SK-N-SH (cell line): ENCODE measurements at regions not wholly inside any gene's neighbourhood (a gene's known extent, or its start where the extent isn't known, plus 50 kb on each side); places are given as distances from the start of the nearest gene placed in this dataset.

Experiments
- CTCF ChIA-PET: fragments of 300-600, 350-600 bp; formaldehyde crosslinking; extraction: SDS; loops from one replicate; lab custom pipeline; 2021; lab: Yijun Ruan, JAX
- POLR2A ChIA-PET: fragments of 350-600 bp; sonication (Branson Sonifier 250); formaldehyde crosslinking; extraction: SDS; loops from one replicate; lab custom pipeline; 2020; ENCODE audit warnings: antibody characterized with exemption, inconsistent platforms; lab: Yijun Ruan, JAX
- DNase-seq: peaks from one replicate; pipeline ENCODE4 v3.0.0; 2012
- H2AFZ ChIP-seq: fragments of 200-600 bp; sonication (generic); 2 replicates; pipeline ENCODE4 v1.8.1; 2016; ENCODE audit warnings: antibody characterized with exemption, mild to moderate bottlenecking, low read depth
- H3F3A ChIP-seq: fragments of 200-600 bp; sonication (generic); replicated peaks from 2 replicates; pipeline ENCODE3; 2016; ENCODE audit warnings: antibody characterized with exemption, mild to moderate bottlenecking; ENCODE audit not compliant: insufficient read depth
- H3K27ac ChIP-seq, 2 experiments: fragments of 200-500 bp in 1 of 2; fragments of 200-600 bp in 1 of 2; sonication (Bioruptor generic) in 1 of 2; sonication (generic), shearing (Covaris generic) in 1 of 2; 2 replicates each; pipeline versions ENCODE4 v1.5.1 to v1.6.1; 2014 to 2016; ENCODE audit warnings: low read depth in 2 of 2, inconsistent platforms in 1 of 2, low read length in 1 of 2, mild to moderate bottlenecking in 1 of 2, mixed read lengths in 1 of 2
- H3K27me3 ChIP-seq: fragments of 200-600 bp; sonication (generic), shearing (Covaris generic); 2 replicates; pipeline ENCODE4 v1.6.1; 2016; ENCODE audit warnings: mixed run types; ENCODE audit not compliant: insufficient read depth
- H3K36me3 ChIP-seq, 2 experiments: fragments of 200-500 bp in 1 of 2; fragments of 200-600 bp in 1 of 2; sonication (Bioruptor generic) in 1 of 2; sonication (generic) in 1 of 2; replicated peaks in 1 of 2; 2 replicates each; pipeline versions ENCODE3 to v1.5.1; 2014 to 2016; ENCODE audit warnings: low read length in 1 of 2, mild to moderate bottlenecking in 1 of 2; ENCODE audit not compliant: insufficient read depth in 2 of 2, control insufficient read depth in 1 of 2
- H3K4me1 ChIP-seq, 2 experiments: fragments of 200-500 bp in 1 of 2; fragments of 200-600 bp in 1 of 2; sonication (Bioruptor generic) in 1 of 2; sonication (generic), shearing (Covaris generic) in 1 of 2; 2 replicates each; pipeline versions ENCODE4 v1.5.1 to v1.6.1; 2014 to 2016; ENCODE audit warnings: low read depth in 1 of 2, low read length in 1 of 2, mixed run types in 1 of 2; ENCODE audit not compliant: insufficient read depth in 2 of 2, control insufficient read depth in 1 of 2
- H3K4me2 ChIP-seq: fragments of 200-600 bp; sonication (generic), shearing (Covaris generic); 2 replicates; pipeline ENCODE4 v1.6.1; 2017; ENCODE audit warnings: mixed run types
- H3K4me3 ChIP-seq, 2 experiments: fragments of 200-500 bp in 1 of 2; fragments of 200-600 bp in 1 of 2; sonication (Bioruptor generic) in 1 of 2; sonication (generic), shearing (Covaris generic) in 1 of 2; 2 replicates each; pipeline versions ENCODE4 v1.5.1 to v1.8.1; 2014 to 2016; ENCODE audit warnings: low read depth in 2 of 2, inconsistent platforms in 1 of 2, low read length in 1 of 2, mild to moderate bottlenecking in 1 of 2, mixed read lengths in 1 of 2, moderate library complexity in 1 of 2
- H3K79me2 ChIP-seq: fragments of 200-600 bp; sonication (generic); 2 replicates; pipeline ENCODE4 v1.8.1; 2017; ENCODE audit warnings: mild to moderate bottlenecking; ENCODE audit not compliant: insufficient read depth
- H3K9ac ChIP-seq: fragments of 200-600 bp; sonication (generic); 2 replicates; pipeline ENCODE4 v1.6.1; 2017; ENCODE audit warnings: mixed run types
- H3K9me2 ChIP-seq: fragments of 200-600 bp; sonication (generic); 2 replicates; pipeline ENCODE4 v1.6.1; 2017; ENCODE audit warnings: mixed run types
- H3K9me3 ChIP-seq: fragments of 200-600 bp; sonication (generic); 2 replicates; pipeline ENCODE4 v1.6.1; 2017; ENCODE audit warnings: mixed run types, mild to moderate bottlenecking, moderate library complexity
- H4K20me1 ChIP-seq: fragments of 200-600 bp; sonication (generic); 2 replicates; pipeline ENCODE4 v1.6.1; 2017; ENCODE audit warnings: mild to moderate bottlenecking, mixed run types; ENCODE audit not compliant: insufficient read depth
- CTCF ChIP-seq: fragments of 200-600 bp; sonication (generic); IDR thresholded peaks from 2 replicates; pipeline ENCODE4 v1.6.1; 2017; ENCODE audit warnings: antibody characterized with exemption, mild to moderate bottlenecking, moderate library complexity
- EP300 ChIP-seq, 2 experiments: IDR thresholded peaks; 2 replicates each; pipeline versions ENCODE4 v1.4.0 to v1.6.1; 2012; ENCODE audit warnings: borderline replicate concordance in 1 of 2, low read depth in 1 of 2, low read length in 1 of 2
- JUND ChIP-seq: IDR thresholded peaks from 2 replicates; pipeline ENCODE4 v1.4.0; 2012
- MAX ChIP-seq: IDR thresholded peaks from 2 replicates; pipeline ENCODE4 v1.4.0; 2012; ENCODE audit warnings: low read depth
- PBX3 ChIP-seq: IDR thresholded peaks from 2 replicates; pipeline ENCODE4; 2012
- POLR2AphosphoS5 ChIP-seq: IDR thresholded peaks from 2 replicates; pipeline ENCODE4 v1.6.1; 2012; ENCODE audit warnings: low read depth, low read length
- RAD21 ChIP-seq: IDR thresholded peaks from 2 replicates; pipeline ENCODE4 v1.6.1; 2012; ENCODE audit warnings: mild to moderate bottlenecking, low read length
- RCOR1 ChIP-seq: fragments of 150-350 bp; IDR thresholded peaks from 2 replicates; pipeline ENCODE4 v1.6.1; 2017; ENCODE audit warnings: antibody characterized with exemption, low read length
- RFX5 ChIP-seq: IDR thresholded peaks from 2 replicates; pipeline ENCODE4 v1.6.1; 2012; ENCODE audit warnings: mild to moderate bottlenecking, improper control_type of control experiment, low read length
- SIN3A ChIP-seq: IDR thresholded peaks from 2 replicates; pipeline ENCODE4 v1.6.1; 2012; ENCODE audit warnings: low read depth, mild to moderate bottlenecking, low read length, moderate library complexity, borderline replicate concordance
- ZBTB33 ChIP-seq: IDR thresholded peaks from 2 replicates; pipeline ENCODE4 v1.4.0; 2012; ENCODE audit warnings: low read depth, borderline replicate concordance
- WGBS: methylation state at CpG from one replicate; pipeline ENCODE4 v1.1.6; 2017; ENCODE audit warnings: low lambda C conversion rate; 5-methylcytosine and 5-hydroxymethylcytosine counted together
- TF ChIP-seq, protein P1 (sequence below): fragments of 150-350 bp; IDR thresholded peaks from 2 replicates; pipeline ENCODE4 v1.6.1; 2017; ENCODE audit warnings: antibody characterized with exemption, low read length, low read depth, borderline replicate concordance
- TF ChIP-seq, protein P2 (sequence below): fragments of 150-350 bp; IDR thresholded peaks from 2 replicates; pipeline ENCODE4 v1.6.1; 2016; ENCODE audit warnings: mild to moderate bottlenecking, low read depth, low read length

- TF ChIP-seq ZBTB33: no peak
- no peak for TF ChIP-seq PBX3
- no peak for TF ChIP-seq EP300 (IDR thresholded peaks at IDR 0.05; ENCODE audit: borderline replicate concordance in 1 of 2, low read depth in 1 of 2, low read length in 1 of 2)
- TF ChIP-seq, protein P1, sequence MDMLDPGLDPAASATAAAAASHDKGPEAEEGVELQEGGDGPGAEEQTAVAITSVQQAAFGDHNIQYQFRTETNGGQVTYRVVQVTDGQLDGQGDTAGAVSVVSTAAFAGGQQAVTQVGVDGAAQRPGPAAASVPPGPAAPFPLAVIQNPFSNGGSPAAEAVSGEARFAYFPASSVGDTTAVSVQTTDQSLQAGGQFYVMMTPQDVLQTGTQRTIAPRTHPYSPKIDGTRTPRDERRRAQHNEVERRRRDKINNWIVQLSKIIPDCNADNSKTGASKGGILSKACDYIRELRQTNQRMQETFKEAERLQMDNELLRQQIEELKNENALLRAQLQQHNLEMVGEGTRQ: no peak
- no peak for TF ChIP-seq RFX5
- TF ChIP-seq, all 33 proteins: peak for 0
Observed at GRCh38 chr22:47713941-47714340, 951.5 kb downstream of the TBC1D22A start (continued).

- no peaks in the 10 kb centered on the region for H3F3A ChIP-seq
- H3K4me3 ChIP-seq: no peak overlapping the region
- TF ChIP-seq JUND (no peak), RCOR1 (no peak)
- TF ChIP-seq, all 33 proteins: peak for 0
- POLR2A ChIA-PET: no interaction called here
- Histone ChIP-seq H3K27ac (no peak overlapping the region), H2AFZ (no peak overlapping the region), H3K36me3 (no peaks in the 10 kb centered on the region), H3K27me3 (no peaks in the 10 kb centered on the region), H3K4me2 (no peak overlapping the region), H3K79me2 (no peaks in the 10 kb centered on the region), H3K9me2 (no peaks in the 10 kb centered on the region), H3K4me1 (no peaks in the 10 kb centered on the region), H3K9ac (no peak overlapping the region), H4K20me1 (no peaks in the 10 kb centered on the region), H3K9me3 (no peaks in the 10 kb centered on the region)
- CTCF ChIA-PET: interaction anchor here (1.7 kb wide), 1 partner anchor 9 kb away, joined by 6 read pairs; no protein-coding TSS in a partner anchor
- WGBS: 47% methylated on average over 4 of the region's 4 CpGs
- DNase-seq: no peak
Observed at GRCh38 chr22:47710135-47710534, 947.7 kb downstream of the TBC1D22A start.

DNA sequence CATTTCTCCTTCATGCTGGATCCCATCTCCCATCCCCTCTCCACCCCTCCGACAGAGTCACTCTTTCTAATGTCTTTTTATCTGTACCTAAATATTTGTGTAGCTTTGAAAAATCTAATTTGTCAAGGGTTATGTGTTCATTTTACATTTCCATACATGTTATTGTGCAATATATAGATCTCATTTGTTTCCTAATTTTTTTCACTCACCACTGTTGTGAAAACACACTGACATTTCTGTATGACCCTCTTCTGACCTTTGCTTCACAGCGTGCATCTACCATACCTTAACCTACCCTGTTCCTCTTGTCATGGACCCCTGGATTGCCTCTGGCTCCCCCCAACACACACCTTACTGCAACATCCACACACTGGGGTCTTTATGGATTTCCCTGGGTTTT, 942.9 kb downstream of the TBC1D22A start:
- Histone ChIP-seq H3K4me1 (no peaks in the 10 kb centered on the region), H3K36me3 (no peaks in the 10 kb centered on the region), H3K4me2 (no peak overlapping the region), H3K79me2 (no peaks in the 10 kb centered on the region), H3K9me3 (0 out of 2 replicates have a peak, but pooled peaks cover 5% of the 10 kb centered on the region), H3K9ac (no peak overlapping the region), H3K27me3 (no peaks in the 10 kb centered on the region), H2AFZ (no peak overlapping the region), H3K9me2 (no peaks in the 10 kb centered on the region)
- no peak for DNase-seq
- WGBS: 59% methylated on average over 2 of the region's 2 CpGs
- ChIA-PET CTCF (no interaction called here), POLR2A (no interaction called here)
- TF ChIP-seq SIN3A (no peak), RAD21 (no peak), PBX3 (no peak), CTCF (no peak), RCOR1 (no peak), POLR2AphosphoS5 (no peak), MAX (no peak)
- TF ChIP-seq, protein P2, sequence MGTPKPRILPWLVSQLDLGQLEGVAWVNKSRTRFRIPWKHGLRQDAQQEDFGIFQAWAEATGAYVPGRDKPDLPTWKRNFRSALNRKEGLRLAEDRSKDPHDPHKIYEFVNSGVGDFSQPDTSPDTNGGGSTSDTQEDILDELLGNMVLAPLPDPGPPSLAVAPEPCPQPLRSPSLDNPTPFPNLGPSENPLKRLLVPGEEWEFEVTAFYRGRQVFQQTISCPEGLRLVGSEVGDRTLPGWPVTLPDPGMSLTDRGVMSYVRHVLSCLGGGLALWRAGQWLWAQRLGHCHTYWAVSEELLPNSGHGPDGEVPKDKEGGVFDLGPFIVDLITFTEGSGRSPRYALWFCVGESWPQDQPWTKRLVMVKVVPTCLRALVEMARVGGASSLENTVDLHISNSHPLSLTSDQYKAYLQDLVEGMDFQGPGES: no peak
- TF ChIP-seq, all 33 proteins: peak for 0
- Histone ChIP-seq H3K4me3 (no peak overlapping the region), H3F3A (no peaks in the 10 kb centered on the region), H4K20me1 (no peaks in the 10 kb centered on the region), H3K27ac (no peak overlapping the region)
